DOHH2 (cell line): ENCODE measurements at regions not wholly inside any gene's neighbourhood (a gene's known extent, or its start where the extent isn't known, plus 50 kb on each side); places are given as distances from the start of the nearest gene placed in this dataset.

Experiments
- H3F3A ChIP-seq: fragments of 200-600 bp; sonication (generic), shearing (Covaris generic); 2 replicates; pipeline ENCODE4 v1.6.0; 2016; ENCODE audit warnings: antibody characterized with exemption, mild to moderate bottlenecking; ENCODE audit not compliant: control insufficient read depth, insufficient read depth
- H3K27ac ChIP-seq: fragments of 200-600 bp; sonication (generic); 2 replicates; pipeline ENCODE4 v1.5.1; 2014; ENCODE audit warnings: low read depth, mild to moderate bottlenecking, low read length, moderate library complexity
- H3K27me3 ChIP-seq: fragments of 200-600 bp; sonication (generic); 2 replicates; pipeline ENCODE4 v1.6.1; 2014; ENCODE audit warnings: mild to moderate bottlenecking, low read length, mixed read lengths; ENCODE audit not compliant: control insufficient read depth
- H3K36me3 ChIP-seq: fragments of 200-600 bp; sonication (generic); 2 replicates; pipeline ENCODE4 v1.6.1; 2014; ENCODE audit warnings: mild to moderate bottlenecking, low read length, moderate library complexity, mixed read lengths; ENCODE audit not compliant: control insufficient read depth
- H3K4me1 ChIP-seq: fragments of 200-600 bp; sonication (generic); 2 replicates; pipeline ENCODE4 v1.6.1; 2014; ENCODE audit warnings: mild to moderate bottlenecking, low read length, mixed read lengths; ENCODE audit not compliant: control insufficient read depth
- H3K4me2 ChIP-seq: fragments of 200-600 bp; sonication (generic); 2 replicates; pipeline ENCODE4 v1.6.0; 2014; ENCODE audit warnings: mild to moderate bottlenecking, low read length, moderate library complexity
- H3K4me3 ChIP-seq: fragments of 200-600 bp; sonication (generic); 2 replicates; pipeline ENCODE4 v1.5.1; 2014; ENCODE audit warnings: mild to moderate bottlenecking, low read length, mixed read lengths
- H3K79me2 ChIP-seq: fragments of 200-600 bp; sonication (generic); 2 replicates; pipeline ENCODE4 v1.6.1; 2014; ENCODE audit warnings: mild to moderate bottlenecking, low read length, mixed read lengths; ENCODE audit not compliant: control insufficient read depth
- H3K9me2 ChIP-seq: fragments of 200-600 bp; sonication (generic); replicated peaks from 2 replicates; pipeline ENCODE4 v1.6.1; 2014; ENCODE audit warnings: mild to moderate bottlenecking, low read length, mixed read lengths; ENCODE audit not compliant: control insufficient read depth
- H3K9me3 ChIP-seq: fragments of 200-600 bp; sonication (generic); 2 replicates; pipeline ENCODE4 v1.6.1; 2014; ENCODE audit warnings: antibody characterized with exemption, low read length, mixed read lengths; ENCODE audit not compliant: control insufficient read depth, insufficient read depth
- H4K20me1 ChIP-seq: fragments of 200-600 bp; sonication (generic); 2 replicates; pipeline ENCODE4 v1.6.0; 2014; ENCODE audit warnings: low read depth, mild to moderate bottlenecking, antibody characterized with exemption, low read length, moderate library complexity; ENCODE audit not compliant: control insufficient read depth, insufficient read depth
- CTCF ChIP-seq: fragments of 200-600 bp; sonication (generic); IDR thresholded peaks from one replicate; pipeline ENCODE4 v1.5.1; 2014; ENCODE audit warnings: antibody characterized with exemption, mild to moderate bottlenecking, low read depth, low read length; ENCODE audit not compliant: poor library complexity, severe bottlenecking
- EZH2phosphoT487 ChIP-seq: fragments of 200-600 bp; sonication (generic); IDR thresholded peaks from 2 replicates; pipeline ENCODE4 v1.6.1; 2017; ENCODE audit warnings: borderline replicate concordance, mild to moderate bottlenecking, antibody characterized with exemption, low read length, moderate library complexity, mixed read lengths

GRCh38 chr4:35182451-35182850, 1061.9 kb downstream of the ARAP2 start:
- Histone ChIP-seq H3F3A (no peaks in the 10 kb centered on the region), H3K9me3 (no peaks in the 10 kb centered on the region), H3K9me2 (no peaks in the 10 kb centered on the region), H3K4me3 (no peak overlapping the region), H3K4me2 (no peak overlapping the region), H3K4me1 (no peaks in the 10 kb centered on the region), H4K20me1 (no peaks in the 10 kb centered on the region), H3K27me3 (no peaks in the 10 kb centered on the region), H3K79me2 (no peaks in the 10 kb centered on the region), H3K27ac (no peak overlapping the region), H3K36me3 (no peaks in the 10 kb centered on the region)
- no peak for TF ChIP-seq EZH2phosphoT487
- TF ChIP-seq CTCF: no peak

GRCh38 chr4:35189988-35190613, 1054.2 kb downstream of the ARAP2 start:
- Histone ChIP-seq H3K27me3 (no peaks in the 10 kb centered on the region), H3K9me2 (no peaks in the 10 kb centered on the region), H3K4me1 (no peaks in the 10 kb centered on the region), H3K9me3 (no peaks in the 10 kb centered on the region), H3F3A (no peaks in the 10 kb centered on the region), H3K36me3 (no peaks in the 10 kb centered on the region), H4K20me1 (no peaks in the 10 kb centered on the region), H3K79me2 (no peaks in the 10 kb centered on the region), H3K4me2 (no peak overlapping the region), H3K4me3 (no peak overlapping the region), H3K27ac (no peak overlapping the region)
- TF ChIP-seq EZH2phosphoT487 (no peak), CTCF (no peak)

GRCh38 chr4:35201403-35201802, 1042.9 kb downstream of the ARAP2 start:
- TF ChIP-seq EZH2phosphoT487 (no peak), CTCF (no peak)
- H3K27me3 ChIP-seq: no peaks in the 10 kb centered on the region
- no peaks in the 10 kb centered on the region for H3K79me2 ChIP-seq
- no peaks in the 10 kb centered on the region for H3F3A ChIP-seq
- no peak overlapping the region for H3K4me2 ChIP-seq
- no peaks in the 10 kb centered on the region for H3K4me1 ChIP-seq
- no peaks in the 10 kb centered on the region for H3K36me3 ChIP-seq
- no peak overlapping the region for H3K27ac ChIP-seq
- H4K20me1 ChIP-seq: no peaks in the 10 kb centered on the region
- H3K9me3 ChIP-seq: no peaks in the 10 kb centered on the region
- no peaks in the 10 kb centered on the region for H3K9me2 ChIP-seq
- H3K4me3 ChIP-seq: no peak overlapping the region

- H3K4me2 ChIP-seq: no peak overlapping the region
- H3K79me2 ChIP-seq: no peaks in the 10 kb centered on the region
- no peaks in the 10 kb centered on the region for H3K4me1 ChIP-seq
- H3K9me2 ChIP-seq: no peaks in the 10 kb centered on the region
- H3K27ac ChIP-seq: no peak overlapping the region
- no peaks in the 10 kb centered on the region for H3K36me3 ChIP-seq
- no peak overlapping the region for H3K4me3 ChIP-seq
- TF ChIP-seq CTCF (no peak), EZH2phosphoT487 (no peak)
- no peaks in the 10 kb centered on the region for H3K9me3 ChIP-seq
- no peaks in the 10 kb centered on the region for H4K20me1 ChIP-seq
- no peaks in the 10 kb centered on the region for H3F3A ChIP-seq
- no peaks in the 10 kb centered on the region for H3K27me3 ChIP-seq
Measured at GRCh38 chr4:35216636-35217035, 1027.7 kb downstream of the ARAP2 start.
